ENCODE measurements at regions not wholly inside any gene's neighbourhood (a gene's known extent, or its start where the extent isn't known, plus 50 kb on each side); places are given as distances from the start of the nearest gene placed in this dataset.

DNA sequence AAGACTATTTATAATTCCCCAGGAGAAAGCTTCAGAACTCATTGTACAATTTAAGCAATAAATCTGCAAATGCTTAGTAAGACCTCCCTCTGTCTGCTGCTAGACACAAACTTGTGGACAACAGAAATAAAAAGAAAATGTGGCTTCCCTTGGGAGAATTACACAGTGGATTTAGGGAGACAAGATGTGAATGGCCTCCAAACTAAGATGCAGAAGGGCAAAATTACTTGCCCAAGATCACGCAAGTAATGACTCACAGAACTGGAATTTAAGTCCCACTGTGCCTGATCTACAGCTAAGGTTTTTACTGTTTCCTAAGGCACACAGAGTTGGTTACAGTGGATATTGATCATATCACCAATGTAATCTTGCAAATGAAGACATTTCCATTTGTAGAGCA lies 947.0 kb downstream of the NLGN4Y start:
- Histone ChIP-seq H3K27ac (ENCODE audit: insufficient read depth, low read length) (no peak overlapping the region), H3K4me2 (ENCODE audit: extremely low read depth, insufficient read depth, low read length) (no peak overlapping the region), H3K36me3 (ENCODE audit: control insufficient read depth, insufficient read depth, low read length) (no peaks in the 10 kb centered on the region), H3K27me3 (ENCODE audit: control insufficient read depth, insufficient read depth, low read length) (no peaks in the 10 kb centered on the region), H4K20me1 (ENCODE audit: control insufficient read depth, extremely low read depth, insufficient read depth, low read length) (no peaks in the 10 kb centered on the region), H3K4me3 (replicated peaks in 1 of 4; ENCODE audit: control extremely low read depth in 1 of 4, insufficient read depth in 1 of 4, low read depth in 3 of 4, low read length in 4 of 4) (no peak overlapping the region), H3K9ac (ENCODE audit: insufficient read depth, low read length) (no peak overlapping the region), H2AFZ (ENCODE audit: low read length) (no peak overlapping the region), H3K4me1 (ENCODE audit: control insufficient read depth, extremely low read depth, insufficient read depth, low read length) (no peaks in the 10 kb centered on the region), H3K79me2 (ENCODE audit: control insufficient read depth, insufficient read depth, low read length) (no peaks in the 10 kb centered on the region), H3K9me3 (ENCODE audit: control insufficient read depth, insufficient read depth, low read depth, low read length) (no peaks in the 10 kb centered on the region)
- TF ChIP-seq, protein P1, sequence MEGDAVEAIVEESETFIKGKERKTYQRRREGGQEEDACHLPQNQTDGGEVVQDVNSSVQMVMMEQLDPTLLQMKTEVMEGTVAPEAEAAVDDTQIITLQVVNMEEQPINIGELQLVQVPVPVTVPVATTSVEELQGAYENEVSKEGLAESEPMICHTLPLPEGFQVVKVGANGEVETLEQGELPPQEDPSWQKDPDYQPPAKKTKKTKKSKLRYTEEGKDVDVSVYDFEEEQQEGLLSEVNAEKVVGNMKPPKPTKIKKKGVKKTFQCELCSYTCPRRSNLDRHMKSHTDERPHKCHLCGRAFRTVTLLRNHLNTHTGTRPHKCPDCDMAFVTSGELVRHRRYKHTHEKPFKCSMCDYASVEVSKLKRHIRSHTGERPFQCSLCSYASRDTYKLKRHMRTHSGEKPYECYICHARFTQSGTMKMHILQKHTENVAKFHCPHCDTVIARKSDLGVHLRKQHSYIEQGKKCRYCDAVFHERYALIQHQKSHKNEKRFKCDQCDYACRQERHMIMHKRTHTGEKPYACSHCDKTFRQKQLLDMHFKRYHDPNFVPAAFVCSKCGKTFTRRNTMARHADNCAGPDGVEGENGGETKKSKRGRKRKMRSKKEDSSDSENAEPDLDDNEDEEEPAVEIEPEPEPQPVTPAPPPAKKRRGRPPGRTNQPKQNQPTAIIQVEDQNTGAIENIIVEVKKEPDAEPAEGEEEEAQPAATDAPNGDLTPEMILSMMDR (conservative IDR thresholded peaks at IDR 0.05 in 1 of 2, IDR thresholded peaks at IDR 0.05 in 1 of 2; ENCODE audit: low read depth in 1 of 2, low read length in 2 of 2): no peak
- TF ChIP-seq EZH2 (IDR thresholded peaks at IDR 0.05; ENCODE audit: low read length, missing control alignments): no peak
- peak in 1 of 2 donors; percentile 2 for DNase-seq (ENCODE audit: low read depth in 2 of 2)

DNA sequence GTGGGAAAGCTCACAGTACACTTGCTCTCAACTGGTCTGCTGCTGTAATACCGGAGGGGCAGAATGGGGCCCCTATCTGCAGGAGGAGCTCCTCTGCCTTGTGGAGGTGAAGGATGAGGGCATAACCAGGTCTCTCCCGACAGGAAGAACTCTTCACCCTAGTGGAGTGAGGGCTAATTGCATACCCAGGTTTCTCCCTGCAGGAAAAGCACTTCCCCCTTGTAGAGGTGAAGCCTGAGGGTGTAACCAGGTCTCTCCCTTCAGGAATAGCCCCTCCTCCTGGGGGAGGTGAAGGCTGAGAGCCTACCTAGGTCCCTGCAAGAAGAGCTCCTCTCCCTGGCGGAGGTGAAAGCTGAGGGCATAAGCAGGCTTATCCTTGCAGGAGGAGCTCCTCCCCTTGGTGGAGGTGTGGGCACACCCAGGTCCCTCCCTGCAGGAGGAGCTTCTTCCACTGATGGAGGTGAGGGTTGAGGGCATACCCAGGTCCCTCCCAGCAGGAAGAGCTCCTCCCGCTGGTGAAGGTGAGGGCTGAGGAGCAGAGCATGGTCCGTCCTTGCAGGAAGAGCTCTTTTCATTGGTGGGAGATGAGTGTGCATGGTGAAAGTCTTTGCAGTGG lies 954.1 kb downstream of the NLGN4Y start:
- Histone ChIP-seq H3K27me3 (ENCODE audit: control insufficient read depth, insufficient read depth, low read length) (no peaks in the 10 kb centered on the region), H3K9ac (ENCODE audit: insufficient read depth, low read length) (no peak overlapping the region), H2AFZ (ENCODE audit: low read length) (no peak overlapping the region), H3K9me3 (ENCODE audit: control insufficient read depth, insufficient read depth, low read depth, low read length) (no peaks in the 10 kb centered on the region), H3K27ac (ENCODE audit: insufficient read depth, low read length) (no peak overlapping the region), H3K79me2 (ENCODE audit: control insufficient read depth, insufficient read depth, low read length) (no peaks in the 10 kb centered on the region), H3K4me3 (replicated peaks in 1 of 4; ENCODE audit: control extremely low read depth in 1 of 4, insufficient read depth in 1 of 4, low read depth in 3 of 4, low read length in 4 of 4) (no peak overlapping the region), H3K4me1 (ENCODE audit: control insufficient read depth, extremely low read depth, insufficient read depth, low read length) (no peaks in the 10 kb centered on the region), H3K36me3 (ENCODE audit: control insufficient read depth, insufficient read depth, low read length) (no peaks in the 10 kb centered on the region), H3K4me2 (ENCODE audit: extremely low read depth, insufficient read depth, low read length) (no peak overlapping the region), H4K20me1 (ENCODE audit: control insufficient read depth, extremely low read depth, insufficient read depth, low read length) (no peaks in the 10 kb centered on the region)
- TF ChIP-seq, protein P1 (conservative IDR thresholded peaks at IDR 0.05 in 1 of 2, IDR thresholded peaks at IDR 0.05 in 1 of 2; ENCODE audit: low read depth in 1 of 2, low read length in 2 of 2): no peak
- no peak for TF ChIP-seq EZH2 (IDR thresholded peaks at IDR 0.05; ENCODE audit: low read length, missing control alignments)
- DNase-seq (ENCODE audit: low read depth in 2 of 2): no peak

- Histone ChIP-seq H4K20me1 (ENCODE audit: control insufficient read depth, extremely low read depth, insufficient read depth, low read length) (no peaks in the 10 kb centered on the region), H3K4me3 (replicated peaks in 1 of 4; ENCODE audit: control extremely low read depth in 1 of 4, insufficient read depth in 1 of 4, low read depth in 3 of 4, low read length in 4 of 4) (no peak overlapping the region), H2AFZ (ENCODE audit: low read length) (no peak overlapping the region), H3K79me2 (ENCODE audit: control insufficient read depth, insufficient read depth, low read length) (no peaks in the 10 kb centered on the region), H3K36me3 (ENCODE audit: control insufficient read depth, insufficient read depth, low read length) (no peaks in the 10 kb centered on the region), H3K9me3 (ENCODE audit: control insufficient read depth, insufficient read depth, low read depth, low read length) (no peaks in the 10 kb centered on the region), H3K4me1 (ENCODE audit: control insufficient read depth, extremely low read depth, insufficient read depth, low read length) (no peaks in the 10 kb centered on the region), H3K4me2 (ENCODE audit: extremely low read depth, insufficient read depth, low read length) (no peak overlapping the region), H3K9ac (ENCODE audit: insufficient read depth, low read length) (no peak overlapping the region), H3K27me3 (ENCODE audit: control insufficient read depth, insufficient read depth, low read length) (no peaks in the 10 kb centered on the region), H3K27ac (ENCODE audit: insufficient read depth, low read length) (no peak overlapping the region)
- no peak for TF ChIP-seq EZH2 (IDR thresholded peaks at IDR 0.05; ENCODE audit: low read length, missing control alignments)
- no peak for DNase-seq (ENCODE audit: low read depth in 2 of 2)
Observed at GRCh38 chrY:15500536-15500935, 976.2 kb downstream of the NLGN4Y start.
